ENCODE measurements at regions not wholly inside any gene's neighbourhood (a gene's known extent, or its start where the extent isn't known, plus 50 kb on each side); places are given as distances from the start of the nearest gene placed in this dataset.

- no peak for TF ChIP-seq CTCF (IDR thresholded peaks at IDR 0.05; ENCODE audit: low read length, missing control alignments)
- no peak for DNase-seq (ENCODE audit: low read depth)
- no peak overlapping the region for H3K4me3 ChIP-seq (replicated peaks; ENCODE audit: low read depth, low read length)
Measured at GRCh38 chr9:86752733-86753132, 194.6 kb downstream of the GAS1 start.

DNA sequence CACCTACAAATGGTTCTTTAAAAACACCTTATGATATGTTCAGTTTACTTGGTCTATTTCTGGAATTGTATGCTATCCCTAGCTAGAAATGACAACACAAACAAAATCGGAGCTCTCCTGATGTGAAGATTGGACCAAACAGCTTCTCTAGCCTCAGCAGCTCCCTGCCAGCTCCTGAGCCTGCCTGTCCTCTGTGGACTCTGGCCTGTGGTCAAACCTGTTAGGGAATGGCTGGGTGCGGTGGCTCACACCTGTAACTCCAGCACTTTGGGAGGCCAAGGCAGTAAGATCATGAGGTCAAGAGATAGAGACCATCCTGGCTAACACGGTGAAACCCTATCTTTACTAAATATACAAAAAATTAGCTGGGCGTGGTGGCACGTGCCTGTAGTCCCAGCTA is 195.3 kb downstream of the GAS1 start:
- H3K4me3 ChIP-seq (replicated peaks; ENCODE audit: low read depth, low read length): no peak overlapping the region
- no peak for TF ChIP-seq CTCF (IDR thresholded peaks at IDR 0.05; ENCODE audit: low read length, missing control alignments)
- DNase-seq (ENCODE audit: low read depth): no peak

- H3K4me3 ChIP-seq (replicated peaks; ENCODE audit: low read depth, low read length): no peak overlapping the region
- no peak for TF ChIP-seq CTCF (IDR thresholded peaks at IDR 0.05; ENCODE audit: low read length, missing control alignments)
- peak; percentile 10 for DNase-seq (ENCODE audit: low read depth)
Measured at GRCh38 chr9:86751207-86751606, 196.1 kb downstream of the GAS1 start.

GRCh38 chr9:86749894-86750255 is 197.4 kb downstream of the GAS1 start:
- DNase-seq (ENCODE audit: low read depth): peak; percentile 84
- H3K4me3 ChIP-seq (replicated peaks; ENCODE audit: low read depth, low read length): no peak overlapping the region
- no peak for TF ChIP-seq CTCF (IDR thresholded peaks at IDR 0.05; ENCODE audit: low read length, missing control alignments)

DNA sequence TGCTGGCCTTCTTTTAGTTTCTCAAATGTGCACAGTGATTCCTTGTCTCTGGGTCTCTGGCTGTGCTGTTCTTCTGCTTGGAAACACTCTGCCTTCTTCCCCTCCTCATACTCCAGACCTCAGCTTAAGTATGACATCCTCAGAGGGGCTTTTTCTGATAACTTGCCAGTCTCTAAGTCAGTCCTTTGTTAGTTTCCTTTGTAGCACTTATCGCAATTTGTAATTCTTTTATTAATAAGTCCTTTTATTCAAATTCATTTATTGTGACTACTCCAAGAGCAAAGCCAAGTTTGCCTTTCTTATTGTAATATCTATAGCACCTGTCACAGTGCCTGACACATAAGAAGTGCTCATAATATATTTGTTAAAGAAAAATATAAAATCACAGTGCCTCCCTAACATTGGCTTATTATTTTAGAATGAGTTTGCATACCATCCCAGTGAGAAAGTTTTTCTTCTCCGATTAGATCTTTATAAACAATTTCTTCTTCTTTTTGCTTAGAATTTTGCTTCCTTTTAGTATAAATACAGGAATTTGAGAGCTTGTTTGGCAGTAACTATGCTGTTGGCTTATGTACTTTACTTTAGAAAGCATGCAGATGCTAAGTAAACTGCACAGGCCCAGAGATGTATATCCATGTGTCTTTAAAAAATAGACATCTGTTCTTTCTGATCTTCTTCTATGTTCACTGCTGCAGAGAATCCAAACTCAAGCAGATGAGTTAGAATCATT is 198.0 kb downstream of the GAS1 start:
- no peak for TF ChIP-seq CTCF (IDR thresholded peaks at IDR 0.05; ENCODE audit: low read length, missing control alignments)
- DNase-seq (ENCODE audit: low read depth): no peak
- H3K4me3 ChIP-seq (replicated peaks; ENCODE audit: low read depth, low read length): no peak overlapping the region

DNA sequence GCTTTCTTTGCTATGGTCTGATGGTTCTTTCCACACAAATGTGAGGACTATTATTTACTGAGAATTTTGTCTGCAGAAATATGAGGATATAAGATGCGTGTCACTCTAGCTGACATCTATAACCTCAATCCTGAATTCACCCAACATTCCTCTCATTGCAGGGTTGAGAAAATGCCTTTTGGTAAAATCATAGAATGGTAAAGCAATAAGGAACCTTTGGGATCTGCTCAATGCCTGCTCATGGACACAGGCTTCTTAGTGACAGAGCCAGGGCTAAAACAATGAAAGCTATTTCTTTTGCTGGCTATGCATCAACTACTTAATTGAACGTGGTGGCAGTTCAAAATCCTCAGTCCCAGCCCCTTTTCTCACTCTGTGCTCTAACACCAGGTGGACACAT is 199.6 kb downstream of the GAS1 start:
- H3K4me3 ChIP-seq (replicated peaks; ENCODE audit: low read depth, low read length): no peak overlapping the region
- DNase-seq (ENCODE audit: low read depth): no peak
- TF ChIP-seq CTCF (IDR thresholded peaks at IDR 0.05; ENCODE audit: low read length, missing control alignments): no peak

Data from fibroblast of pulmonary artery (primary cell).